ENCODE measurements at regions not wholly inside any gene's neighbourhood (a gene's known extent, or its start where the extent isn't known, plus 50 kb on each side); places are given as distances from the start of the nearest gene placed in this dataset.

DNA sequence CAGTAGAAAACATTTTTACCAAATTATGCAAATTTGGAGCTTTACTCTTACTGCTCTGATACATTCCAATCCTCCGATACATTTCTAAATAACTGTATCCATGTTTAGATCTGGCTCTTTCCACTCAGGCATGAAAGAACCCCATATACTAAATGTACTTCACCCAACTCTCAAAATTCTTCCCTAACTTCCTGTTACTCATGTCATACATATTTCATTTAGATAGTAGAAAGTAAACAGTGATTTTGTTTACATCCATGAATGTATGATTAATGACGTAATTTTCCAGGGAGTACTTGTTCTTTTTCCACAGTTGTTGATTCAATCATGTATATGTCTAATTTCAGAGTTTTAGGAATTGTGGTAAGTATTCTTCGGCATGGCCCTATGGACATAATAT lies 1426.5 kb upstream of the C9orf72 start:
- DNase-seq, result no peak

DNA sequence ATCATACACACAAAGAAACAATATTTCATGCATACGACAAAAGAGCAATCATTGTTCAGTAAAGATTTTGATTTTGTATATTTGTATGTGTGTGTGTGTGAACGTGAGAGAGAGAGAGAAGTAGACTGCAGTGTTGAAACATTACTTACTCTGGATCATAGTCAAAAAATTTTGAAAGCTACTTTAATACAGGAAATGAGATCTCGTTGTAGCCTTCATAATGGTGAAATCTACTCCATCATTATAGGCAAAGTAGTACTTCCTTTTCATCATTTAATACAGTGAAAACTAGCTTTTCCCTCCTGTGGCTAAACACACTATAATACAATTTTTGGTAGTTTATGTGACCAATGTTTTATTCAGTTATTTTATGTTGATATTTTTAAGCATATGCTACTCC lies 1427.7 kb upstream of the C9orf72 start:
- Mint-ChIP-seq H3K9me3 (ENCODE audit: unreplicated experiment) (no peaks in the 10 kb centered on the region), H3K27me3 (ENCODE audit: unreplicated experiment) (no peaks in the 10 kb centered on the region), H3K27ac (ENCODE audit: unreplicated experiment) (no peak overlapping the region), H3K4me3 (ENCODE audit: unreplicated experiment) (no peak overlapping the region), H3K4me1 (ENCODE audit: low read depth, unreplicated experiment) (no peaks in the 10 kb centered on the region), H3K36me3 (ENCODE audit: unreplicated experiment) (no peaks in the 10 kb centered on the region)
- no peak for DNase-seq
- TF ChIP-seq, protein P1, sequence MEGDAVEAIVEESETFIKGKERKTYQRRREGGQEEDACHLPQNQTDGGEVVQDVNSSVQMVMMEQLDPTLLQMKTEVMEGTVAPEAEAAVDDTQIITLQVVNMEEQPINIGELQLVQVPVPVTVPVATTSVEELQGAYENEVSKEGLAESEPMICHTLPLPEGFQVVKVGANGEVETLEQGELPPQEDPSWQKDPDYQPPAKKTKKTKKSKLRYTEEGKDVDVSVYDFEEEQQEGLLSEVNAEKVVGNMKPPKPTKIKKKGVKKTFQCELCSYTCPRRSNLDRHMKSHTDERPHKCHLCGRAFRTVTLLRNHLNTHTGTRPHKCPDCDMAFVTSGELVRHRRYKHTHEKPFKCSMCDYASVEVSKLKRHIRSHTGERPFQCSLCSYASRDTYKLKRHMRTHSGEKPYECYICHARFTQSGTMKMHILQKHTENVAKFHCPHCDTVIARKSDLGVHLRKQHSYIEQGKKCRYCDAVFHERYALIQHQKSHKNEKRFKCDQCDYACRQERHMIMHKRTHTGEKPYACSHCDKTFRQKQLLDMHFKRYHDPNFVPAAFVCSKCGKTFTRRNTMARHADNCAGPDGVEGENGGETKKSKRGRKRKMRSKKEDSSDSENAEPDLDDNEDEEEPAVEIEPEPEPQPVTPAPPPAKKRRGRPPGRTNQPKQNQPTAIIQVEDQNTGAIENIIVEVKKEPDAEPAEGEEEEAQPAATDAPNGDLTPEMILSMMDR (IDR thresholded peaks at IDR 0.05; ENCODE audit: partially characterized antibody, unreplicated experiment), result no peak

More for the DNA sequence above, 1426.5 kb upstream of the C9orf72 start:
- no peaks in the 10 kb centered on the region for H3K4me1 Mint-ChIP-seq (ENCODE audit: low read depth, unreplicated experiment)
- no peak overlapping the region for H3K27ac Mint-ChIP-seq (ENCODE audit: unreplicated experiment)
- no peaks in the 10 kb centered on the region for H3K9me3 Mint-ChIP-seq (ENCODE audit: unreplicated experiment)
- H3K36me3 Mint-ChIP-seq (ENCODE audit: unreplicated experiment), result no peaks in the 10 kb centered on the region
- H3K27me3 Mint-ChIP-seq (ENCODE audit: unreplicated experiment), result no peaks in the 10 kb centered on the region
- TF ChIP-seq, protein P1 (IDR thresholded peaks at IDR 0.05; ENCODE audit: partially characterized antibody, unreplicated experiment), result no peak
- H3K4me3 Mint-ChIP-seq (ENCODE audit: unreplicated experiment), result no peak overlapping the region

DNA sequence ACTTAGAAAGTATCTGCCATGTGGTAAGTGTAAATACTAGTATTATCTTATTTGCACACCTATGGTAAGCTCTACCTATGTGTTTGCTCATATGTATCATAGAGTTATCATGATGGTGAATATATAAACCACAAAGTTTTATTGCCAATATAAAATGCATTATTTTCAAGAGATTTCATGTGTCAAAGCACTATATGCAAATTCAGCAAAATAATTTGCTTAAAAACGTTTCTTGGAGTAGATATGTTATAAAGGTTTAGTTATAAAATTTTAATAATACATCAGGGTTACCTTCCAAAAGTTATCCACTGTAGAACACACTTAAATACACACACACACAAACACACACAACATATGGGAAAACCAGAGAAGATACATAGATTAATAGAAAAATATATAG lies 1431.7 kb upstream of the C9orf72 start:
- Mint-ChIP-seq H3K36me3 (ENCODE audit: unreplicated experiment) (no peaks in the 10 kb centered on the region), H3K4me1 (ENCODE audit: low read depth, unreplicated experiment) (peaks cover 2% of the 10 kb centered on the region), H3K27me3 (ENCODE audit: unreplicated experiment) (peaks cover 5% of the 10 kb centered on the region), H3K27ac (ENCODE audit: unreplicated experiment) (no peak overlapping the region), H3K9me3 (ENCODE audit: unreplicated experiment) (peaks cover 1% of the 10 kb centered on the region), H3K4me3 (ENCODE audit: unreplicated experiment) (no peak overlapping the region)
- DNase-seq, result no peak
- TF ChIP-seq, protein P1 (IDR thresholded peaks at IDR 0.05; ENCODE audit: partially characterized antibody, unreplicated experiment), result no peak

DNA sequence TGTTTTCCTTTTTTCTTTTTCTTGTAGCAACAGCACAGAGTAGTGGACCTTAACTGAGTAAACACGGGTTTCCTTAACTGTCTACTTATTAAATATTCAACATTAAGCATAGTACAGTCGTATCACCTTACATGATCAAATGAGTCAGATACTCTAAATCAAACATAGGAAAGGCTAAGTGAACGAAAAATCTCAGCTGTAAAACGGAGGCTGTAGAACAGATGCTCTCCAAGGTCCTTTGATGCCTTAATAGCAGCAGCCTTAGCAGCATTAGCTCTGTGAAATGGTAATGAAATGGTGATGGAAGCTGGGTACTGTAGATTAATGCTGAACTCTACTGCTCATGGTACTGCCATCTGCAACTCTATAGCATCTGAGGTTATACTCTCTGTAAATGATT lies 1433.3 kb upstream of the C9orf72 start:
- no peak for DNase-seq
- H3K9me3 Mint-ChIP-seq (ENCODE audit: unreplicated experiment), result peaks cover 1% of the 10 kb centered on the region
- H3K27me3 Mint-ChIP-seq (ENCODE audit: unreplicated experiment), result peaks cover 5% of the 10 kb centered on the region
- H3K4me1 Mint-ChIP-seq (ENCODE audit: low read depth, unreplicated experiment), result peaks cover 2% of the 10 kb centered on the region
- H3K27ac Mint-ChIP-seq (ENCODE audit: unreplicated experiment), result no peak overlapping the region
- TF ChIP-seq, protein P1 (IDR thresholded peaks at IDR 0.05; ENCODE audit: partially characterized antibody, unreplicated experiment), result no peak
- no peaks in the 10 kb centered on the region for H3K36me3 Mint-ChIP-seq (ENCODE audit: unreplicated experiment)
- H3K4me3 Mint-ChIP-seq (ENCODE audit: unreplicated experiment), result no peak overlapping the region

DNA sequence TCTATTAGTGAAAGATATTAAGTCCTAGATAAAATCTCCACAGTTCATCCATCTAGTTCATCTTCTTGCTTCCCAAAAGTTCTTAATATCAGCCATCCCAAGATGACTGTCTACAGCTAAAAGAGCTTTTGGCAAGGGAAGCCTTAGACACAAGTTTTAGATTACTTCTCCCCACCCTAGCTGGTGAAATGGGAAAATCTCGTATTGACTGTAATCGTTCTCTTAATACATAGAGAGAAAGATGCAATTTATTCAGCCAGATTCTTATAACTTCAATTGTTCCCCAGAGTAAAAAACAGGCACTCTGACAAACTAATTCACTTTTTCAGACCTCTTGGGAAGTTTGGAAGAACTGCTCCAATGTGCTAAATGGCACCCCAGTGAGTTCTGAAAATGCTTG lies 1439.6 kb upstream of the C9orf72 start:
- no peak overlapping the region for H3K27ac Mint-ChIP-seq (ENCODE audit: unreplicated experiment)
- no peaks in the 10 kb centered on the region for H3K36me3 Mint-ChIP-seq (ENCODE audit: unreplicated experiment)
- H3K27me3 Mint-ChIP-seq (ENCODE audit: unreplicated experiment), result peaks cover 5% of the 10 kb centered on the region
- TF ChIP-seq, protein P1 (IDR thresholded peaks at IDR 0.05; ENCODE audit: partially characterized antibody, unreplicated experiment), result no peak
- H3K4me1 Mint-ChIP-seq (ENCODE audit: low read depth, unreplicated experiment), result no peaks in the 10 kb centered on the region
- H3K9me3 Mint-ChIP-seq (ENCODE audit: unreplicated experiment), result peaks cover 1% of the 10 kb centered on the region
- no peak overlapping the region for H3K4me3 Mint-ChIP-seq (ENCODE audit: unreplicated experiment)
- DNase-seq, result no peak
